MCF 10A (cell line): ENCODE measurements at regions not wholly inside any gene's neighbourhood (a gene's known extent, or its start where the extent isn't known, plus 50 kb on each side); places are given as distances from the start of the nearest gene placed in this dataset.
A peak's percentile ranks its signal among the peaks of the same experiment; 100 is the strongest.

ENCODE experiments used
- BruUV-seq: library from RNA; stranded (reverse); fragments of 400-500 nt; replicated peaks from 2 replicates; lab custom pipeline; 2021; lab: Mats Ljungman, UMichigan
- CTCF ChIA-PET: fragments of 300-600 bp; sonication (Branson Sonifier 250); formaldehyde crosslinking; extraction: SDS; loops from one replicate; lab custom pipeline; 2021; ENCODE audit warnings: antibody characterized with exemption, inconsistent platforms; lab: Yijun Ruan, JAX
- POLR2A ChIA-PET: fragments of 300-600, 350-650 bp; sonication (Branson Sonifier 250); formaldehyde crosslinking; extraction: SDS; loops from one replicate; lab custom pipeline; 2020; ENCODE audit warnings: antibody characterized with exemption, inconsistent platforms; lab: Yijun Ruan, JAX
- DNase-seq: peaks from one replicate; pipeline ENCODE4 v3.0.0-alpha.2; 2018; ENCODE audit not compliant: unreplicated experiment
- H3K27ac Mint-ChIP-seq: one replicate; pipeline ENCODE4 v1.8.0; 2022; ENCODE audit warnings: mild to moderate bottlenecking, low read depth, mixed read lengths; ENCODE audit not compliant: unreplicated experiment
- H3K27me3 Mint-ChIP-seq: one replicate; pipeline ENCODE4 v1.8.0; 2022; ENCODE audit warnings: mixed read lengths; ENCODE audit not compliant: insufficient read depth, unreplicated experiment
- H3K36me3 Mint-ChIP-seq: one replicate; pipeline ENCODE4 v1.8.0; 2022; ENCODE audit warnings: mild to moderate bottlenecking, moderate library complexity, mixed read lengths; ENCODE audit not compliant: insufficient read depth, unreplicated experiment
- H3K4me1 Mint-ChIP-seq: one replicate; pipeline ENCODE4 v1.8.0; 2022; ENCODE audit warnings: mixed read lengths; ENCODE audit not compliant: insufficient read depth, unreplicated experiment
- H3K4me3 Mint-ChIP-seq: one replicate; pipeline ENCODE4 v1.8.0; 2022; ENCODE audit warnings: mild to moderate bottlenecking, moderate library complexity, mixed read lengths; ENCODE audit not compliant: unreplicated experiment
- H3K9me3 Mint-ChIP-seq: one replicate; pipeline ENCODE4 v1.8.0; 2022; ENCODE audit warnings: mixed read lengths; ENCODE audit not compliant: unreplicated experiment
- intact Hi-C: fragments of 100-400 bp; cut with micrococcal nuclease; formaldehyde crosslinking; loops from 2 replicates; pipeline ENCODE4 v1.14.1; 2022
- TF ChIP-seq, protein P1 (sequence below): fragments of 200-600 bp; IDR thresholded peaks from one replicate; pipeline ENCODE4 v1.8.0; 2022; ENCODE audit warnings: antibody characterized with exemption, mild to moderate bottlenecking; ENCODE audit not compliant: unreplicated experiment

GRCh38 chr6:40077315-40077714, 143.1 kb upstream of the MOCS1 start:
- TF ChIP-seq, protein P1, sequence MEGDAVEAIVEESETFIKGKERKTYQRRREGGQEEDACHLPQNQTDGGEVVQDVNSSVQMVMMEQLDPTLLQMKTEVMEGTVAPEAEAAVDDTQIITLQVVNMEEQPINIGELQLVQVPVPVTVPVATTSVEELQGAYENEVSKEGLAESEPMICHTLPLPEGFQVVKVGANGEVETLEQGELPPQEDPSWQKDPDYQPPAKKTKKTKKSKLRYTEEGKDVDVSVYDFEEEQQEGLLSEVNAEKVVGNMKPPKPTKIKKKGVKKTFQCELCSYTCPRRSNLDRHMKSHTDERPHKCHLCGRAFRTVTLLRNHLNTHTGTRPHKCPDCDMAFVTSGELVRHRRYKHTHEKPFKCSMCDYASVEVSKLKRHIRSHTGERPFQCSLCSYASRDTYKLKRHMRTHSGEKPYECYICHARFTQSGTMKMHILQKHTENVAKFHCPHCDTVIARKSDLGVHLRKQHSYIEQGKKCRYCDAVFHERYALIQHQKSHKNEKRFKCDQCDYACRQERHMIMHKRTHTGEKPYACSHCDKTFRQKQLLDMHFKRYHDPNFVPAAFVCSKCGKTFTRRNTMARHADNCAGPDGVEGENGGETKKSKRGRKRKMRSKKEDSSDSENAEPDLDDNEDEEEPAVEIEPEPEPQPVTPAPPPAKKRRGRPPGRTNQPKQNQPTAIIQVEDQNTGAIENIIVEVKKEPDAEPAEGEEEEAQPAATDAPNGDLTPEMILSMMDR = no peak
- no TSS peak for BruUV-seq
- ChIA-PET CTCF (no interaction called here), POLR2A (no interaction called here)
- no peak overlapping the region for H3K4me3 Mint-ChIP-seq
- H3K27me3 Mint-ChIP-seq = no peaks in the 10 kb centered on the region
- H3K36me3 Mint-ChIP-seq = no peaks in the 10 kb centered on the region
- peaks cover 38% of the 10 kb centered on the region for H3K9me3 Mint-ChIP-seq
- DNase-seq = peak; percentile 30
- intact Hi-C loops = no loop called here
- H3K27ac Mint-ChIP-seq = no peak overlapping the region
- H3K4me1 Mint-ChIP-seq = no peaks in the 10 kb centered on the region

DNA sequence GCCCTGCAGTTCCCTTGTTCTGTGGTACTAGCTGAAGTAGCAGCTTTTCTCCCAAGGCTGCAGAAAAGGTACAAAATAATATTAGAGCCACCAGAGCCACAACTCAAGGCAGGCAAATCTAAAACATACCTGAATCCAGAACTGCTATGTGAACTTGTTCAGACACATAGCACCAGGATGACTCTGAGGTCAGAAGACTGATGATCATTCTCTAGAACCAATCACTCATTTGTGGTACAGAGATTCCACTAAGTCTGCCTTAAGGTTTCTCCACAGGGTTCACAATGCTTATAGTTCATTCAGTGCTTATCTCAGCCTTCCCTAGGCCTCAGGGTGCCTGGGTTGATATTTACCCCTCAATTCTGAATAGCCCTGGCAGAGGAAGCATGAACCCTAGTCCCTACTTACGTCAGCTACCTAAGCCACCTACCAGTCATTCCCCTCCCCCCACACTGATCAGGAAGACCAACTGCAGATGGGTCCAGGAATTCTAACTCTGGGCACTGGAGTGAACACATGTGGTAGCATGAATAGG, 140.9 kb upstream of the MOCS1 start:
- ChIA-PET POLR2A (no interaction called here), CTCF (no interaction called here)
- no peaks in the 10 kb centered on the region for H3K36me3 Mint-ChIP-seq
- no TSS peak for BruUV-seq
- TF ChIP-seq, protein P1 = no peak
- H3K4me3 Mint-ChIP-seq = no peak overlapping the region
- H3K4me1 Mint-ChIP-seq = no peaks in the 10 kb centered on the region
- H3K27me3 Mint-ChIP-seq = no peaks in the 10 kb centered on the region
- intact Hi-C loops = no loop called here
- H3K27ac Mint-ChIP-seq = no peak overlapping the region
- no peak for DNase-seq
- H3K9me3 Mint-ChIP-seq = peaks cover 41% of the 10 kb centered on the region

DNA sequence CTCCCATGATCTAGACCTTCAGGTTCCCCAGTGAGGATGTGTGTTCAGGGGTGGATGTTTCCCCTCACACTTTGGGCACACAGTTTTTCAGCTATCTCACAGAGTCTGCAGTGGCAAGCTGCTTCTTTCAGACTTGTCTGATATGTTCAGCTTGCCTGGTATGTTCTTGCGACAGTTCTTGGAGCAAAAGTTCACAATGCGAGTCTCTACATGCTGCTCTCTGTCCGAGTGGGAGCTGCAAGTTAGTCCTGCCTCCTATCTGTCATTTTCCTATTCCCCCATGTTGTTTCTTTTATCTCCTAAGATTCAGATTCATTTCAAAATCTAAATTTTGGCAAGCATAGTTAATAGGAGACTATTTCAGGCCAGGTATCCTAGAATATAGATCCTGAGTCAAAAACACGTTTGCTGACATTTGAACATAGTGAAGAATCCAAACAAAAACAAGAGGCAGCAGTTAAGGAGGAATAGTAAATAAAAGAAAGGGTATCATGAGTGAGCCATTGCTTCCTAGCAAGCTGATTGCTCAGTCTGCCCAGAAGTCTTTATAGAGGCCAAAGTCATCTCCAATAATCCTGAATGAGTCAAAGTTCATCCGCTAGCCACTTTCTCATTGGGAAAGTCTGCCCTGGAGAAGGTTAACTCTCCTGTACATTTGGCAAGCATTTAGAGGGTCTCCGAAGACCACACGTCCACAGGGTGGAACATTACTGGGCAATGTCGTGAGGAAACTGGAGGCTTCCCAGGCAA, 140.2 kb upstream of the MOCS1 start:
- intact Hi-C loops = no loop called here

DNA sequence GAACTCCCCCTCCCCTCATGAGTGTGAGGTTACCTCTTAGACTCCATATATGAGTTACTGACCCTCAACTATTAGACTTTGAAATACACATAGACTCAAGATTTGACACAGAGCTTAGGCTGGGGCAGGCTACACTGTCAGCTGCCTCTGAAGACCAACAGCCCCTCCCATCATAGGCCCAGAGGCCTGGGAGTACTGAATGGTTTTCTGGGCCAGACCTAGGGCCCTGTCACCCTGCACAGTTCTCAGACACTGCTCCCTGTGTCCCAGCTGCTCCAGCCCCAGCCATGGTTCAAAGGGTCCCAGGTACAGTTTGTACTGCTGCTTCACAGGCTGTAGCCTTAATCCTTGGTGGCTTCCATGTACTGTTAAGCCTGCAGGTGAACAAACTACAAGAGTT, 132.1 kb upstream of the MOCS1 start:
- H3K27ac Mint-ChIP-seq = no peak overlapping the region
- no TSS peak for BruUV-seq
- intact Hi-C loops = no loop called here
- TF ChIP-seq, protein P1 = no peak
- ChIA-PET POLR2A (no interaction called here), CTCF (no interaction called here)
- DNase-seq = no peak
- H3K27me3 Mint-ChIP-seq = no peaks in the 10 kb centered on the region
- no peaks in the 10 kb centered on the region for H3K36me3 Mint-ChIP-seq
- H3K4me1 Mint-ChIP-seq = no peaks in the 10 kb centered on the region
- H3K9me3 Mint-ChIP-seq = peaks cover 40% of the 10 kb centered on the region
- no peak overlapping the region for H3K4me3 Mint-ChIP-seq

More for the DNA sequence above, 140.2 kb upstream of the MOCS1 start:
- ChIA-PET POLR2A (interaction anchor here (0.7 kb wide), 1 partner anchor 236 kb away, joined by 5 read pairs; no protein-coding TSS in a partner anchor), CTCF (interaction anchor here (0.7 kb wide), 1 partner anchor 944 kb away, joined by 3 read pairs; no protein-coding TSS in a partner anchor)
- Mint-ChIP-seq H3K36me3 (no peaks in the 10 kb centered on the region), H3K4me3 (no peak overlapping the region), H3K27ac (no peak overlapping the region), H3K27me3 (no peaks in the 10 kb centered on the region), H3K4me1 (no peaks in the 10 kb centered on the region), H3K9me3 (peaks cover 40% of the 10 kb centered on the region)
- no TSS peak for BruUV-seq
- TF ChIP-seq, protein P1 = no peak
- peak; percentile 41 for DNase-seq
